ENCODE measurements at regions not wholly inside any gene's neighbourhood (a gene's known extent, or its start where the extent isn't known, plus 50 kb on each side); places are given as distances from the start of the nearest gene placed in this dataset.

- DNase-seq (ENCODE audit: low read depth in 2 of 2) = no peak
These were observed 265.1 kb downstream of the GBA3 start for GRCh38 chr4:22957774-22958309.

GRCh38 chr4:22949161-22949855 lies 256.6 kb downstream of the GBA3 start:
- DNase-seq (ENCODE audit: low read depth in 2 of 2) = no peak

GRCh38 chr4:22947851-22948250 lies 255.1 kb downstream of the GBA3 start:
- DNase-seq (ENCODE audit: low read depth in 2 of 2) = no peak

- DNase-seq (ENCODE audit: low read depth in 2 of 2) = no peak
These were observed 250.3 kb downstream of the GBA3 start for GRCh38 chr4:22942920-22943559.

GRCh38 chr4:22941688-22942375 lies 249.1 kb downstream of the GBA3 start:
- DNase-seq (ENCODE audit: low read depth in 2 of 2) = no peak

- DNase-seq (ENCODE audit: low read depth in 2 of 2) = no peak
These were observed 239.6 kb downstream of the GBA3 start for GRCh38 chr4:22932326-22932725.

GRCh38 chr4:22922426-22922825 lies 229.7 kb downstream of the GBA3 start:
- DNase-seq (ENCODE audit: low read depth in 2 of 2) = no peak

- DNase-seq (ENCODE audit: low read depth in 2 of 2) = no peak
These were observed 229.2 kb downstream of the GBA3 start for GRCh38 chr4:22921936-22922335.

GRCh38 chr4:22911285-22911684 lies 218.5 kb downstream of the GBA3 start:
- no peak for DNase-seq (ENCODE audit: low read depth in 2 of 2)

GRCh38 chr4:22910200-22910599 lies 217.5 kb downstream of the GBA3 start:
- no peak for DNase-seq (ENCODE audit: low read depth in 2 of 2)

- DNase-seq (ENCODE audit: low read depth in 2 of 2) = no peak
These were observed 213.3 kb downstream of the GBA3 start for GRCh38 chr4:22906045-22906444.

- no peak for DNase-seq (ENCODE audit: low read depth in 2 of 2)
These were observed 211.2 kb downstream of the GBA3 start for GRCh38 chr4:22903913-22904312.

- DNase-seq (ENCODE audit: low read depth in 2 of 2) = no peak
These were observed 208.9 kb downstream of the GBA3 start for GRCh38 chr4:22901631-22902030.

GRCh38 chr4:22900876-22901275 lies 208.1 kb downstream of the GBA3 start:
- DNase-seq (ENCODE audit: low read depth in 2 of 2) = no peak

- no peak for DNase-seq (ENCODE audit: low read depth in 2 of 2)
These were observed 204.9 kb downstream of the GBA3 start for GRCh38 chr4:22897520-22898108.

- DNase-seq (ENCODE audit: low read depth in 2 of 2) = no peak
These were observed 202.7 kb downstream of the GBA3 start for GRCh38 chr4:22895482-22895881.

GRCh38 chr4:22884157-22884556 lies 191.4 kb downstream of the GBA3 start:
- no peak for DNase-seq (ENCODE audit: low read depth in 2 of 2)

GRCh38 chr4:22881411-22881810 lies 188.7 kb downstream of the GBA3 start:
- DNase-seq (ENCODE audit: low read depth in 2 of 2) = no peak

- DNase-seq (ENCODE audit: low read depth in 2 of 2) = no peak
These were observed 184.8 kb downstream of the GBA3 start for GRCh38 chr4:22877486-22878052.

GRCh38 chr4:22876270-22876669 lies 183.5 kb downstream of the GBA3 start:
- no peak for DNase-seq (ENCODE audit: low read depth in 2 of 2)

GRCh38 chr4:22875587-22876257 lies 183.0 kb downstream of the GBA3 start:
- DNase-seq (ENCODE audit: low read depth in 2 of 2) = no peak
